HG02885 (cell line): ENCODE measurements at regions not wholly inside any gene's neighbourhood (a gene's known extent, or its start where the extent isn't known, plus 50 kb on each side); places are given as distances from the start of the nearest gene placed in this dataset.
"Not testable (repeated sequence)": the region's sequence is repeated elsewhere in the genome, so short reads cannot be mapped to it uniquely, and the experiment has no call there.

Experiments used
- ATAC-seq: cut with Tn5 transposase; IDR thresholded peaks from one replicate; pipeline ENCODE4 v1.9.1; 2021; ENCODE audit warnings: mild to moderate bottlenecking; ENCODE audit not compliant: unreplicated experiment, poor library complexity

GRCh38 chr16:88184566-88185355, 198.0 kb upstream of the ZNF469 start:
- not testable (repeated sequence) for ATAC-seq

DNA sequence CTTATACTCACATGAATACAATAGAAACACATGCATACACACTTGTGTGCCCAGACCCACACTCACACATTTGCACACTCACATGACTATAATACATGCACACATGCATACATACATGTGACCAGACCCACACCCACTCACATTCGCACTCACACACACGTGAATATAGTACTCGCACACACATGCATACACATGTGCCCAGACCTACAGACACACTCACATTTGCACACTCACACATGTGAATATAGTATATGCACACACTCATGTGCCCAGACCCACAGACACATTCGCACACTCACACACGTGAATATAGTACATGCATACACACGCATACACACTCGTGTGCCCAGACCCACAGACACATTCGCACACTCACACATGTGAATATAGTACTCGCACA, 197.4 kb upstream of the ZNF469 start:
- not testable (repeated sequence) for ATAC-seq

DNA sequence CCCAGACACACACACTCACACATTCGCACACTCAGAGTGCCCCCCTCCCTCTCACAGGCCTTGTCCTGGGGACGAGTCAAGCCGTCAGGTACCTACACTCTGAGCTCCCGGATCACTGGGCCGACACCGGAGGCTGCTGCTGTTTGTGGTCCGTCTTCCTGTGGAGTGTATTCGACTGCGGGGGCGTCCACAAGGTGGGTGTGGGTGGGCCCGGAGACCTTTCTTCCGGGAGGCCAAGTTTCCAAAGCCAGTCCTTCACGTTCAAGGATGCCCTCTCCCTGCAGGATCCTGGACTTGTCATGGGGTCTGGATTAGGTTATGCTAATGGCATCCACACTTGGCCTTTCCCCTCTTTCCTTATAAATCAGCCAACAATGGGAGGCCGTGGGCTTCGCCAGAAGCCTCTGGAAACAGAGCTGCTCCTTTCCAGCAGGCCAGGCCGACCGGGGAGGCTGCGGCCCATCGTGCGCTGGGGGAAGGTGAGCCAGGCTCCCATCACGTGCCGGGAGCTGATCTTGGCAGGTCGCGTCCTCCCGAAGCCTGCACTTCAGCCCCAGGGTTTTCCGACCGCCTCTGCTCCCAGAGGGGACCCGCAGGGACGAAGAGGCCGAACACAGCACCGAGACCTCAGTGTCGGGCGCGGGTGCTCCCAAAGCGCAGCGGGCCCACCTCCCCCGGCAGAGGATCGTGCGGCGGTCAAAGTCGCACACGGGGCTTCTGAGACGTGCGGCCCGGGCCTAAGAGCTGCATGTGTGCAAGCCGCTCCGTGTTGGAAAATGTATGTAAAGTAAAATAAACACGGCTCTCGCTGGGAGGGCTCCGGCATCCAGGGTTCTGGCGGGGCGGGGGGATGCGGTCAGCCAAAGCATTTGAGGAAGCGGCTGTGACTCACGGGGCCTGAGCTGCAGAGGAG, 196.5 kb upstream of the ZNF469 start:
- ATAC-seq: not testable (repeated sequence)

GRCh38 chr16:88186889-88187870, 195.6 kb upstream of the ZNF469 start:
- not testable (repeated sequence) for ATAC-seq

GRCh38 chr16:88188171-88188895, 194.4 kb upstream of the ZNF469 start:
- ATAC-seq: not testable (repeated sequence)

- not testable (repeated sequence) for ATAC-seq
Observed at GRCh38 chr16:88190592-88191095, 192.1 kb upstream of the ZNF469 start.

DNA sequence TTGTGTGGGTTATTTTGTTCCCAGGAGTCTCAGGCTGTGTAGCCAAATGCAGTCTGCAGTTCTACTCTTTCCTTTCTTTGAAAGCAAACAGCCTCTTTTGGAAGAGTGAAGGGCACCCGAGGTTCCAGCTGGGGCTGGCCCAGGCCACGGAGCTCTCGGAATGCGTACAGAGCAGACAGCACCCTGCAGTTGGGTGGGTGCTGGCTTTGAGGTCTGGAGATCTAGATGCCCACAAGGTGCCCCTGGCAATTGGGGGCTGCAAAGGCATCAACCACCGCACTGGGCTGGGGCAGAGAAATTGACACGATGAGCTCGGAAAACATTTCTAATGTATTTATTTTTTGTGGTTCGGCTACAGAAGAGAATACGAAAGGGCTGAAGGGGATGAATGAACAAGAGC, 191.6 kb upstream of the ZNF469 start:
- ATAC-seq: not testable (repeated sequence)

GRCh38 chr16:88192601-88193000, 190.2 kb upstream of the ZNF469 start:
- ATAC-seq: no peak

- not testable (repeated sequence) for ATAC-seq
Observed at GRCh38 chr16:88193706-88194396, 188.9 kb upstream of the ZNF469 start.

DNA sequence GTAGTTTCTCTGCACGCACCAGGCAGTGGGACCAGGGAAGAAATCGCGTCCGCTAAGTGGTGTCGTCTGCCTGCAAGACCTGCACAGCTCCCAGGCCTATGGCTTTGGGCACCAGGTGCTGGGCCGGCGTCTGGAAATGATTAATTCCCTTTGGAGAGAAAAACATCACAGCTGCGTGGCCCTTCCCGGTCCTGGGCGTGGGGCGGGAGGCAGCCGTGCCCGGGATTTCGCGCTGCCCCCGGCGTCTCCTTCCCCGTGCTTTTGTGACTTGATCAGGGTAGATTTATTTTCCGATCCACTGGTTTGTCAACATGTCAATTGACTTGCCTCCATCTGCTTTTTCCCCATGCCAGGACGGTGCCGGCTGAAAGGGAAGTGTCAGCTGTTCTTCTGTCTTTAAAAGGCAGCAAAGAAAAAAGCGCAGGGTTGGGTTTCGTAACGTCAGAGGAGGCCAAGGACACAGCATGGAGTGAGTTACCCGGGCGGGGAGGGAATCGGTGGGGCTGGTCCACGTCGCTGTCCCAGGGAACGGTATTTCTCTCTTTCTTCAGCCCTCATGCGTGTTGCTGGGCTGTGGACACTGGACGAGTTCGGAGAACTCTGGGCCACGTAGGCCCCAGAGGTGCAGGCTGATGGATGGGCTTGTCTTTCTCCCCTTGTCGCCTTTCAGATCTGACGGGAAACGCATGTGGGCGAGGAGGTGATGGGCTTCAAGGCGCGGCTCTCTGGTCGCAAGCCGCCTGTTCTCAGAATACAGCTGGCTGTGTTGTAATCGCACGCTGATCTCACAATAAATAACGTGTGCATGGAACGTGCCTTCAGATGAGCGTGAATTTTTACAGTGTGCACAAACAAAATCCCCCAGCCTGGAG, 188.1 kb upstream of the ZNF469 start:
- ATAC-seq: no peak

DNA sequence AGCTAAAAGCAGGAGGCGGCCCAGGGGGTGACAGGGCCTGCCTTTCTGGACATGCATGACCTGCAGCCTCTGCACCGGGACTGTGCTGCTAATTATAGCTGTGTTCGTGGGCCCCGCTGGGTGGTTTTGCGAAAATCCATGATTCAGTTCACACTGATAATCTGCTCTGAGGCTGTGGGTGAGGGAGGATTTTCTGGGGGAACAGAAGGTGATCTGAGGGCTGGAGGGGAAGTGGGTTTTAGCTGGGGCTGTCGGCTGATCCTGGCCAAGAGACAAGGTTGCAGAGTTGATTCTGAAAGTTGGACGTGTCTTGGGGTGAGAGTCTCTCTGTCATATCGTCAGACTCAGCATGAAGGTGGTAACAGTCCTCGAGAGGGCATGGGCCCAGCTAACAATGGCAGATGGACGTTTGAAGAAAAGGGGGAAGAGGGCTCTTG, 187.5 kb upstream of the ZNF469 start:
- no peak for ATAC-seq

- ATAC-seq: no peak
Observed at GRCh38 chr16:88195911-88196465, 186.8 kb upstream of the ZNF469 start.

GRCh38 chr16:88196471-88197400, 186.0 kb upstream of the ZNF469 start:
- ATAC-seq: no peak

DNA sequence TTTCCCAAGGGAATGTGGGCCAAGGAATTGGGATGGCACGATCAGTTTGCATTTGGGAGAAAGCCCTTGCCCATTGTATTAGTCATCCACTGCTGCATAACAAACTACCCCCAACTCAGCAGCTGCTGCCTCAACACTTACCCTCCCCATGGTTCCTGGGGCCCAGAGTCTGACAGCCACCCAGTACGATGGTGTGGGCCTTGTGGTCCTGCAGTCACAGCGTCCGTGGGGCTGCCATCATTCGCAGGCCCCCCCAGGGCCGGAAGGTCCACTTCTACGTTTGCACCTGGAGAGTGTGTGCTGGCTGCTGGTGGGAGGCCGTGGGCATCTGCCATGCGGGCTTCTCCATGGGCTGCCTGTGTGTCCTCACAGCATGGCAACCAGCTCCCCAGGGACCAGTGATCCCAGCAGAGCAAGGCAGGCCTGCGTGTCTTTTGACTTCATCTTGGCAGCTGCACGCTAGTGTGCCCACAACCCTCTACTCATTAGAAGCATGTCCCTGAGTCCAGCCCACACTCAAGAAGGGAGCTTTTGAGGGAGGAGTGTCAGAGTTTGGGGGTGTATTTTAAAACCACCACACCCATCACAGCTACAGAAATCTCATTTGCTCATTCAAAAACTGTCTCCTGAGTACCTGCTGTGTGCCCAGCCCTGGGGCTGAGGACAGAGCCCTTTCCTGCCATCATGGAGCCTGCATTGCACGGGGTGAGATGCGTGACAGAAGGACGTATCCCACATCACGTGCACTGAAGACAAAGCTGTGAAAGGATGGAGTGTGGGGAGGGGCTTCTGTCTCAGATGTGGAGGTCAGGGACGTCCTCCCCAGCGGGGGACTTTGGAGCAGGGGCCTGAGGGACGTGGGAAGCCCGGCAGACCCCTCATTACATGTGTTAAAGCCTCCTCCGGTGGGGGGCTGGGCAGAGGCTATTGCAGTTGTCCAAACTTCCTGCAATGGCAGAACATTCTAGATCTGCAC, 185.0 kb upstream of the ZNF469 start:
- ATAC-seq: no peak
